H1 (cell line): ENCODE measurements at regions not wholly inside any gene's neighbourhood (a gene's known extent, or its start where the extent isn't known, plus 50 kb on each side); places are given as distances from the start of the nearest gene placed in this dataset.

ENCODE experiments used
- CTCF ChIA-PET: fragments of 300-600 bp; sonication (Branson Sonifier 250); formaldehyde crosslinking; loops from one replicate; lab custom pipeline; 2021; ENCODE audit not compliant: partially characterized antibody; lab: Charles Lee
- POLR2A ChIA-PET: fragments of 300-600 bp; sonication (Branson Sonifier 250); formaldehyde crosslinking; loops from one replicate; lab custom pipeline; 2021; ENCODE audit warnings: inconsistent platforms; ENCODE audit not compliant: partially characterized antibody; lab: Charles Lee
- DNase-seq, 2 experiments: peaks; one replicate each; pipeline versions ENCODE4 v3.0.0 to v3.0.0-alpha.2; 2010 to 2022; ENCODE audit warnings: low spot score in 2 of 2, low read depth in 1 of 2, mixed read lengths in 1 of 2
- FAIRE-seq: peaks from 2 replicates; lab custom pipeline; 2011; peaks lifted over from hg19 to GRCh38; lab: Jason Lieb, UNC
- H2AFZ ChIP-seq: 2 replicates; pipeline ENCODE4 v1.8.1; 2012; ENCODE audit warnings: low read length, inconsistent platforms
- H2AK5ac ChIP-seq: 2 replicates; pipeline ENCODE4 v1.6.1; 2013; ENCODE audit warnings: low read depth, low read length
- H2BK120ac ChIP-seq: replicated peaks from 2 replicates; pipeline ENCODE3; 2013; ENCODE audit warnings: low read depth, low read length, inconsistent platforms
- H2BK12ac ChIP-seq: 2 replicates; pipeline ENCODE4 v1.6.1; 2013; ENCODE audit warnings: low read depth, low read length
- H2BK15ac ChIP-seq: 2 replicates; pipeline ENCODE4 v1.6.1; 2013; ENCODE audit warnings: low read length
- H2BK20ac ChIP-seq: 2 replicates; pipeline ENCODE4 v1.6.1; 2013; ENCODE audit warnings: low read length
- H2BK5ac ChIP-seq: 2 replicates; pipeline ENCODE4 v1.6.1; 2013; ENCODE audit warnings: low read depth, low read length
- H3K14ac ChIP-seq: 2 replicates; pipeline ENCODE4 v1.6.1; 2013; ENCODE audit warnings: inconsistent platforms; ENCODE audit not compliant: insufficient read length
- H3K18ac ChIP-seq: 2 replicates; pipeline ENCODE4 v1.6.1; 2013; ENCODE audit warnings: low read length; ENCODE audit errors: extremely low read depth
- H3K23ac ChIP-seq: 2 replicates; pipeline ENCODE4 v1.6.1; 2013; ENCODE audit warnings: inconsistent platforms; ENCODE audit not compliant: insufficient read length
- H3K23me2 ChIP-seq: 2 replicates; pipeline ENCODE4 v1.6.1; 2013; ENCODE audit warnings: low read depth, low read length
- H3K27ac ChIP-seq: 2 replicates; pipeline ENCODE4 v1.6.1; 2011; ENCODE audit warnings: low read depth, low read length, inconsistent platforms
- H3K27me3 ChIP-seq, 4 experiments: replicated peaks in 1 of 4; 1 replicate in 1 of 4; 2 replicates in 3 of 4; pipeline versions ENCODE4 v1.6.1 to v1.8.1; 2011 to 2013; ENCODE audit warnings: low read length in 3 of 4, mild to moderate bottlenecking in 3 of 4, inconsistent platforms in 2 of 4, mixed read lengths in 2 of 4, moderate library complexity in 1 of 4; ENCODE audit not compliant: control insufficient read depth in 3 of 4, insufficient read depth in 3 of 4; ENCODE audit errors: extremely low read depth in 1 of 4
- H3K36me3 ChIP-seq, 4 experiments: 2 replicates each; pipeline versions ENCODE4 v1.6.1 to v1.8.1; 2011 to 2013; ENCODE audit warnings: mild to moderate bottlenecking in 4 of 4, low read length in 3 of 4, moderate library complexity in 2 of 4, control low read depth in 1 of 4, inconsistent platforms in 1 of 4; ENCODE audit not compliant: insufficient read depth in 4 of 4, control insufficient read depth in 2 of 4
- H3K4ac ChIP-seq: replicated peaks from 2 replicates; pipeline ENCODE3; 2013; ENCODE audit warnings: low read length, low read depth, mixed read lengths, inconsistent platforms; ENCODE audit not compliant: insufficient read length
- H3K4me1 ChIP-seq, 4 experiments: replicated peaks in 1 of 4; 1 replicate in 1 of 4; 2 replicates in 3 of 4; pipeline versions ENCODE4 v1.6.1 to v1.8.1; 2011 to 2013; ENCODE audit warnings: low read length in 3 of 4, inconsistent platforms in 2 of 4, mixed read lengths in 1 of 4; ENCODE audit not compliant: insufficient read depth in 4 of 4, control insufficient read depth in 3 of 4
- H3K4me2 ChIP-seq, 2 experiments: 2 replicates each; pipeline versions ENCODE4 v1.6.1 to v1.8.1; 2011 to 2013; ENCODE audit warnings: low read depth in 2 of 2, low read length in 2 of 2, control low read depth in 1 of 2, inconsistent platforms in 1 of 2, mild to moderate bottlenecking in 1 of 2; ENCODE audit not compliant: insufficient read depth in 1 of 2
- H3K4me3 ChIP-seq, 4 experiments: fragments of 200-600, 300-600 bp in 1 of 4; sonication (generic), shearing (Covaris generic), sonication (Bioruptor Twin) in 1 of 4; 2 replicates each; pipeline versions ENCODE4 v1.5.1 to v1.8.1; 2011 to 2016; ENCODE audit warnings: low read length in 4 of 4, low read depth in 3 of 4, control low read depth in 2 of 4, inconsistent platforms in 2 of 4, mild to moderate bottlenecking in 2 of 4, mixed read lengths in 1 of 4, moderate library complexity in 1 of 4; ENCODE audit not compliant: insufficient read depth in 2 of 4; ENCODE audit errors: extremely low read depth in 1 of 4
- H3K56ac ChIP-seq: replicated peaks from 2 replicates; pipeline ENCODE3; 2013; ENCODE audit warnings: low read depth, mild to moderate bottlenecking, mixed read lengths, low read length, inconsistent platforms; ENCODE audit not compliant: insufficient read length
- H3K79me1 ChIP-seq: 2 replicates; pipeline ENCODE4 v1.6.1; 2013; ENCODE audit warnings: low read depth, low read length, control low read depth
- H3K79me2 ChIP-seq, 2 experiments: 2 replicates each; pipeline versions ENCODE4 v1.6.1 to v1.8.1; 2012 to 2013; ENCODE audit warnings: low read length in 2 of 2, mild to moderate bottlenecking in 2 of 2, inconsistent platforms in 1 of 2; ENCODE audit not compliant: insufficient read depth in 2 of 2, control insufficient read depth in 1 of 2
- H3K9ac ChIP-seq, 4 experiments: replicated peaks in 1 of 4; 1 replicate in 1 of 4; 2 replicates in 3 of 4; pipeline versions ENCODE4 v1.6.1 to v1.8.1; 2011 to 2013; ENCODE audit warnings: low read depth in 3 of 4, low read length in 3 of 4, control low read depth in 2 of 4, mild to moderate bottlenecking in 2 of 4, moderate library complexity in 2 of 4, inconsistent platforms in 1 of 4; ENCODE audit errors: extremely low read depth in 1 of 4
- H3K9me3 ChIP-seq, 2 experiments: 2 replicates each; pipeline versions ENCODE4 v1.6.1 to v1.8.1; 2012 to 2013; ENCODE audit warnings: mild to moderate bottlenecking in 2 of 2, moderate library complexity in 2 of 2, control low read depth in 1 of 2, inconsistent platforms in 1 of 2, low read depth in 1 of 2, low read length in 1 of 2, mixed read lengths in 1 of 2; ENCODE audit not compliant: insufficient read depth in 2 of 2
- H4K20me1 ChIP-seq, 2 experiments: replicated peaks in 1 of 2; 2 replicates each; pipeline versions ENCODE3 to v1.8.1; 2011 to 2013; ENCODE audit warnings: inconsistent platforms in 2 of 2, low read length in 2 of 2, mild to moderate bottlenecking in 1 of 2; ENCODE audit not compliant: insufficient read depth in 2 of 2, control insufficient read depth in 1 of 2
- H4K5ac ChIP-seq: 2 replicates; pipeline ENCODE4 v1.6.1; 2013; ENCODE audit warnings: low read length, low read depth, mixed read lengths, inconsistent platforms; ENCODE audit not compliant: insufficient read length
- H4K8ac ChIP-seq: 2 replicates; pipeline ENCODE4 v1.8.0; 2013; ENCODE audit warnings: mild to moderate bottlenecking, moderate library complexity, low read length, inconsistent platforms; ENCODE audit not compliant: insufficient read depth; ENCODE audit errors: extremely low read depth
- H4K91ac ChIP-seq: replicated peaks from 2 replicates; pipeline ENCODE3; 2013; ENCODE audit warnings: low read length, mixed read lengths, inconsistent platforms; ENCODE audit not compliant: insufficient read length
- ASH2L ChIP-seq: fragments of 200-600, 300-600 bp; sonication (generic); IDR thresholded peaks from one replicate; pipeline ENCODE4 v1.7.1; 2017; ENCODE audit warnings: low read length
- BCL11A ChIP-seq, 2 experiments: IDR thresholded peaks; one replicate each; pipeline ENCODE4 v1.6.1; 2011; ENCODE audit warnings: low read depth in 2 of 2, low read length in 2 of 2, mild to moderate bottlenecking in 2 of 2
- CBX8 ChIP-seq: fragments of 300-800, 300-1000 bp; sonication (generic); IDR thresholded peaks from 2 replicates; pipeline ENCODE4 v1.7.1; 2016; ENCODE audit warnings: low read depth, low read length, borderline replicate concordance
- KDM4A ChIP-seq: IDR thresholded peaks from one replicate; pipeline ENCODE4 v1.7.1; 2012; ENCODE audit warnings: low read depth, mild to moderate bottlenecking, moderate library complexity, low read length, inconsistent platforms; ENCODE audit not compliant: severe bottlenecking
- KDM5A ChIP-seq: fragments of 200-600 bp; IDR thresholded peaks from 2 replicates; pipeline ENCODE4 v1.7.1; 2012; ENCODE audit warnings: mild to moderate bottlenecking, low read length, inconsistent platforms, mixed read lengths
- RBBP5 ChIP-seq: IDR thresholded peaks from 2 replicates; pipeline ENCODE4 v1.7.1; 2012; ENCODE audit warnings: low read depth, mild to moderate bottlenecking, inconsistent platforms, low read length, moderate library complexity, borderline replicate concordance
- SAP30 ChIP-seq: fragments of 300-600 bp; sonication (generic); IDR thresholded peaks from 2 replicates; pipeline ENCODE4 v1.7.1; 2012; ENCODE audit warnings: low read length, moderate library complexity, mild to moderate bottlenecking, inconsistent platforms; ENCODE audit not compliant: insufficient read depth, insufficient replicate concordance
- SRF ChIP-seq: IDR thresholded peaks from 2 replicates; pipeline ENCODE4 v1.6.1; 2011; ENCODE audit warnings: mild to moderate bottlenecking, low read depth, low read length, moderate library complexity
- WGBS, 2 experiments: shearing (Covaris generic) in 1 of 2; methylation state at CpG; one replicate each; pipeline versions ENCODE4 v1.1.6 to v1.1.7; 2013 to 2015; ENCODE audit warnings: low lambda C conversion rate in 2 of 2, mixed read lengths in 2 of 2, inconsistent platforms in 1 of 2, low coverage in 1 of 2, missing lambda C conversion rate in 1 of 2; ENCODE audit not compliant: insufficient replicate concordance in 2 of 2, insufficient coverage in 1 of 2, insufficient read length in 1 of 2; ENCODE audit errors: extremely low coverage in 1 of 2, missing lambda C conversion rate in 1 of 2; 5-methylcytosine and 5-hydroxymethylcytosine counted together

DNA sequence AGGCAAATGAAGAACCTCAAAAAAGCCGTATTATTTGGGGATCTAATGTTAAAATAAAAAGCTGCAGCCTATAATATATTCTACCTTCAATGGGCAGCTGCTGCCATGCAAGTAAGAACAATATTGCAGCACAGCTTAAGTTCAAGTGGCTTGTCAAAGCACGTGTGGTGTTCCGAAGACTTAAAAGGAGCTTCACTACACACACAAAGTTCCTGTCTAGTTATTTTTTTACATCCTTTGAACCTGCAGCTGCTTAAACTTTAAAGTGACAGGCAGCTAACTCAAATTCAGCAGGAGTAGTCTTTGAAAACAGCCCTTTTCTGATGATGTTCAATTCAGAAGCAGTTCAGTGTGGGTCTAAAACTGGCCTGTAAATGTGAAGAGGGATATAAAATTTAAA, 85.8 kb upstream of the XIRP2 start (continued):
- no peak for TF ChIP-seq KDM5A

DNA sequence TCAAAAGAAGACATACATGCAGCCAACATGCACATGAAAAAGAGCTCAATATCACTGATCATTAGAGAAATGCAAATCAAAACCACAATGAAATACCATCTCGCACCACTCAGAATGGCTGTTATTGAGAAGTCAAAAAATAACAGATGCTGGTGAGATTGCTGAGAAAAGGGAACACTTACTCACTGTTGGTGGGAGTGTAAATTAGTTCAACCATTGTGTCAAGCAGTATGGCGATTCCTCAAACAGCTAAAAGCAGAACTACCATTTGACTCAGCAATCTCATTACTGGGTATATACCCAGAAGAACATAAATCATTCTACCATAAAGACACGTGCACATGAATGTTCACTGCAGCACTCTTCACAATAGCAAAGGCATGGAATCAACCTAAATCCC, 95.5 kb upstream of the XIRP2 start:
- peaks cover 0 to 4% of the 10 kb centered on the region in 2 experiments; a peak in 1 of 4 replicates for H3K9me3 ChIP-seq
- no peak for FAIRE-seq
- no peak overlapping the region for H4K5ac ChIP-seq
- H2BK15ac ChIP-seq: no peak overlapping the region
- POLR2A ChIA-PET: no interaction called here
- no peak overlapping the region for H2BK5ac ChIP-seq
- H3K79me1 ChIP-seq: no peaks in the 10 kb centered on the region
- H4K91ac ChIP-seq: no peak overlapping the region
- CTCF ChIA-PET: no interaction called here
- H2BK12ac ChIP-seq: no peak overlapping the region
- no peaks in the 10 kb centered on the region for H3K27me3 ChIP-seq
- no peak overlapping the region for H2AK5ac ChIP-seq
- no peak overlapping the region for H2BK120ac ChIP-seq
- no peaks in the 10 kb centered on the region for H3K23me2 ChIP-seq
- no peak overlapping the region for H3K4me3 ChIP-seq
- no peak overlapping the region for H3K9ac ChIP-seq
- no peaks in the 10 kb centered on the region for H3K4me1 ChIP-seq
- 85% methylated on average over 3 of the region's 3 CpGs; no CpG with 5 or more reads in 1 of the 2 experiments for WGBS, 2 experiments
- H3K18ac ChIP-seq: no peak overlapping the region
- H2AFZ ChIP-seq: no peak overlapping the region
- no peak for DNase-seq
- H4K8ac ChIP-seq: no peak overlapping the region
- H3K23ac ChIP-seq: no peak overlapping the region
- H4K20me1 ChIP-seq: no peaks in the 10 kb centered on the region
- no peak overlapping the region for H3K27ac ChIP-seq
- no peaks in the 10 kb centered on the region for H3K36me3 ChIP-seq
- no peak overlapping the region for H3K56ac ChIP-seq
- H2BK20ac ChIP-seq: no peak overlapping the region
- H3K4me2 ChIP-seq: no peak overlapping the region
- H3K14ac ChIP-seq: no peak overlapping the region
- H3K4ac ChIP-seq: no peak overlapping the region
- no peaks in the 10 kb centered on the region for H3K79me2 ChIP-seq
- TF ChIP-seq SAP30: no peak
- TF ChIP-seq SRF: no peak
- TF ChIP-seq RBBP5: no peak
- TF ChIP-seq ASH2L: no peak
- TF ChIP-seq BCL11A (IDR thresholded peaks at IDR 0.05; ENCODE audit: low read depth in 2 of 2, low read length in 2 of 2): no peak
- TF ChIP-seq CBX8: no peak
- no peak for TF ChIP-seq KDM4A
